ENCODE measurements at regions not wholly inside any gene's neighbourhood (a gene's known extent, or its start where the extent isn't known, plus 50 kb on each side); places are given as distances from the start of the nearest gene placed in this dataset.

DNA sequence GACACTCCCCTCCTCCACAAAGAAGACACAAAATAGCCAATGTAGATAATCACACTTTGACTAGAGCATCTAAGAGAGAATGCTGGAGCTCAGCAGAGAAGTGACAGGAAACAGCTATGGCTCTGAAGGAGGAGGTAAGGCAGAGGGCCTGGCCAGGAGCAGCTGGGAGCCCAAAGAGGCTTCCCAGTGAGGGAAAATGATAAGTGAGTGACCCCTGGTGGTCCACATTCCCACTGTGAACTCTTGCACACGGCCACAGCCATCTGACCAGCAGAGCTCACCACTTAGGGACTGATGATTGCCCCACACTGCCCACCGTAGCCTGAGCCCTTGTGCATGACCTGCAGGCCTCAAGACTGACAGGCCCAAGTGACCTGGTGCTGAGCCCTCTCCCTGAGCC lies 162.7 kb upstream of the GALNTL6 start:
- no peaks in the 10 kb centered on the region for H3K27me3 ChIP-seq (ENCODE audit: insufficient read depth, poor library complexity, severe bottlenecking)
- no peak overlapping the region for H3K27ac ChIP-seq (replicated peaks)
- no peak overlapping the region for H3K4me3 ChIP-seq (replicated peaks; ENCODE audit: insufficient read depth, low read length)
- no peak for DNase-seq (ENCODE audit: low read depth in 1 of 2, low spot score in 1 of 2)
- TF ChIP-seq SPI1 (IDR thresholded peaks at IDR 0.05; ENCODE audit: borderline replicate concordance, low read depth), result no peak

GRCh38 chr4:171648926-171649325 lies 164.3 kb upstream of the GALNTL6 start:
- Histone ChIP-seq H3K27ac (replicated peaks) (no peak overlapping the region), H3K27me3 (ENCODE audit: insufficient read depth, poor library complexity, severe bottlenecking) (no peaks in the 10 kb centered on the region)
- no peak for DNase-seq (ENCODE audit: low read depth in 1 of 2, low spot score in 1 of 2)

GRCh38 chr4:171646984-171647383 lies 166.2 kb upstream of the GALNTL6 start:
- TF ChIP-seq POLR2AphosphoS5 (IDR thresholded peaks at IDR 0.05; ENCODE audit: low read depth), result no peak
- no peak for TF ChIP-seq SPI1 (IDR thresholded peaks at IDR 0.05; ENCODE audit: borderline replicate concordance, low read depth)
- TF ChIP-seq, protein P1, sequence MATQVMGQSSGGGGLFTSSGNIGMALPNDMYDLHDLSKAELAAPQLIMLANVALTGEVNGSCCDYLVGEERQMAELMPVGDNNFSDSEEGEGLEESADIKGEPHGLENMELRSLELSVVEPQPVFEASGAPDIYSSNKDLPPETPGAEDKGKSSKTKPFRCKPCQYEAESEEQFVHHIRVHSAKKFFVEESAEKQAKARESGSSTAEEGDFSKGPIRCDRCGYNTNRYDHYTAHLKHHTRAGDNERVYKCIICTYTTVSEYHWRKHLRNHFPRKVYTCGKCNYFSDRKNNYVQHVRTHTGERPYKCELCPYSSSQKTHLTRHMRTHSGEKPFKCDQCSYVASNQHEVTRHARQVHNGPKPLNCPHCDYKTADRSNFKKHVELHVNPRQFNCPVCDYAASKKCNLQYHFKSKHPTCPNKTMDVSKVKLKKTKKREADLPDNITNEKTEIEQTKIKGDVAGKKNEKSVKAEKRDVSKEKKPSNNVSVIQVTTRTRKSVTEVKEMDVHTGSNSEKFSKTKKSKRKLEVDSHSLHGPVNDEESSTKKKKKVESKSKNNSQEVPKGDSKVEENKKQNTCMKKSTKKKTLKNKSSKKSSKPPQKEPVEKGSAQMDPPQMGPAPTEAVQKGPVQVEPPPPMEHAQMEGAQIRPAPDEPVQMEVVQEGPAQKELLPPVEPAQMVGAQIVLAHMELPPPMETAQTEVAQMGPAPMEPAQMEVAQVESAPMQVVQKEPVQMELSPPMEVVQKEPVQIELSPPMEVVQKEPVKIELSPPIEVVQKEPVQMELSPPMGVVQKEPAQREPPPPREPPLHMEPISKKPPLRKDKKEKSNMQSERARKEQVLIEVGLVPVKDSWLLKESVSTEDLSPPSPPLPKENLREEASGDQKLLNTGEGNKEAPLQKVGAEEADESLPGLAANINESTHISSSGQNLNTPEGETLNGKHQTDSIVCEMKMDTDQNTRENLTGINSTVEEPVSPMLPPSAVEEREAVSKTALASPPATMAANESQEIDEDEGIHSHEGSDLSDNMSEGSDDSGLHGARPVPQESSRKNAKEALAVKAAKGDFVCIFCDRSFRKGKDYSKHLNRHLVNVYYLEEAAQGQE (IDR thresholded peaks at IDR 0.05; ENCODE audit: insufficient replicate concordance, low read depth), result no peak
- no peak for TF ChIP-seq CTCF (IDR thresholded peaks at IDR 0.05; ENCODE audit: insufficient read depth, low read length)
- no peak for TF ChIP-seq GABPA (IDR thresholded peaks at IDR 0.05; ENCODE audit: low read depth)
- no peak overlapping the region for H3K27ac ChIP-seq (replicated peaks)
- H3K27me3 ChIP-seq (ENCODE audit: insufficient read depth, poor library complexity, severe bottlenecking), result no peaks in the 10 kb centered on the region
- no peak for DNase-seq (ENCODE audit: low read depth in 1 of 2, low spot score in 1 of 2)
- no peak overlapping the region for H3K4me3 ChIP-seq (replicated peaks; ENCODE audit: insufficient read depth, low read length)

More at GRCh38 chr4:171648926-171649325, 164.3 kb upstream of the GALNTL6 start:
- no peak for TF ChIP-seq GABPA (IDR thresholded peaks at IDR 0.05; ENCODE audit: low read depth)
- TF ChIP-seq SPI1 (IDR thresholded peaks at IDR 0.05; ENCODE audit: borderline replicate concordance, low read depth), result no peak
- TF ChIP-seq POLR2AphosphoS5 (IDR thresholded peaks at IDR 0.05; ENCODE audit: low read depth), result no peak
- TF ChIP-seq, protein P1 (IDR thresholded peaks at IDR 0.05; ENCODE audit: insufficient replicate concordance, low read depth), result no peak
- no peak for TF ChIP-seq CTCF (IDR thresholded peaks at IDR 0.05; ENCODE audit: insufficient read depth, low read length)
- H3K4me3 ChIP-seq (replicated peaks; ENCODE audit: insufficient read depth, low read length), result no peak overlapping the region

GRCh38 chr4:171644430-171645057 lies 168.7 kb upstream of the GALNTL6 start:
- Histone ChIP-seq H3K4me3 (replicated peaks; ENCODE audit: insufficient read depth, low read length) (no peak overlapping the region), H3K27ac (replicated peaks) (no peak overlapping the region), H3K27me3 (ENCODE audit: insufficient read depth, poor library complexity, severe bottlenecking) (no peaks in the 10 kb centered on the region)
- DNase-seq (ENCODE audit: low read depth in 1 of 2, low spot score in 1 of 2), result no peak
- TF ChIP-seq POLR2AphosphoS5 (IDR thresholded peaks at IDR 0.05; ENCODE audit: low read depth) (no peak), GABPA (IDR thresholded peaks at IDR 0.05; ENCODE audit: low read depth) (no peak), SPI1 (IDR thresholded peaks at IDR 0.05; ENCODE audit: borderline replicate concordance, low read depth) (no peak), CTCF (IDR thresholded peaks at IDR 0.05; ENCODE audit: insufficient read depth, low read length) (no peak)
- TF ChIP-seq, protein P1 (IDR thresholded peaks at IDR 0.05; ENCODE audit: insufficient replicate concordance, low read depth), result no peak

Data from HL-60 (cell line).